Activated naive CD8-positive, alpha-beta T cell treated with anti-CD3 and anti-CD28 coated beads, Interleukin-2, amount 10 ng/mL, durations not matched to agents 7 days and 5 days (primary cell): ENCODE measurements at regions not wholly inside any gene's neighbourhood (a gene's known extent, or its start where the extent isn't known, plus 50 kb on each side); places are given as distances from the start of the nearest gene placed in this dataset.

Experiments used
- ATAC-seq: fragments of 150-1000 bp; cut with Tn5 transposase; one replicate; pipeline ENCODE4 v1.10.0; 2021; ENCODE audit warnings: low read depth, moderate library complexity
- POLR2A ChIA-PET: fragments of 350-600 bp; sonication (Branson Sonifier 250); formaldehyde crosslinking; loops from one replicate; lab custom pipeline; 2021; ENCODE audit warnings: antibody characterized with exemption; lab: Charles Lee
- DNase-seq: peaks from one replicate; pipeline ENCODE4 v3.0.0; 2021
- H3K27ac Mint-ChIP-seq: one replicate; pipeline ENCODE4 v1.8.0; 2022; ENCODE audit warnings: mild to moderate bottlenecking, mixed read lengths
- H3K27me3 Mint-ChIP-seq: one replicate; pipeline ENCODE4 v1.8.0; 2022; ENCODE audit warnings: mild to moderate bottlenecking, moderate library complexity, mixed read lengths
- H3K36me3 Mint-ChIP-seq: one replicate; pipeline ENCODE4 v1.8.0; 2021; ENCODE audit warnings: mild to moderate bottlenecking, mixed read lengths
- H3K4me1 Mint-ChIP-seq: one replicate; pipeline ENCODE4 v1.8.0; 2021; ENCODE audit warnings: mixed read lengths
- H3K4me3 Mint-ChIP-seq: one replicate; pipeline ENCODE4 v1.8.0; 2022; ENCODE audit warnings: mild to moderate bottlenecking, moderate library complexity, mixed read lengths
- H3K9me3 Mint-ChIP-seq: one replicate; pipeline ENCODE4 v1.8.0; 2021; ENCODE audit warnings: mixed read lengths

DNA sequence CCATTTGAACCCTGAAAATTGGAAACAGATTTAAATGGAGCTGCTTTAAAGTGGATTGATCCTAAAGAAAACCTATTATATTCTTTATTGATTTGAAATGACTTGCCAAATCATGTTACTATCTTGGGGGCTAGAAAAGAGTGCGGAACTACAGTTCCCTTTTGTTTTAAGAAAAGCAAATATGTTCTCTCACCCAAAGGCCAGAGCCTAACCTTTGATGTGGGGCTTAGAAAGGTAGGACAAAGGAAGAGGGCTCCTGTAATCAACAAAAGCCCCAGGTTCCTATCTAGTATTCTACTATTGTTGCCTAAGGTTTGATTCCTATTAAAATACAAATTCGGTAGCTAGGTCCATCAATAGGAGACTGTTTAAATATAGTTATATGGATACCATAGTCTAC, 100.8 kb upstream of the BEND6 start:
- Mint-ChIP-seq H3K4me3 (no peak overlapping the region), H3K4me1 (peaks cover 19% of the 10 kb centered on the region), H3K9me3 (no peaks in the 10 kb centered on the region), H3K36me3 (no peaks in the 10 kb centered on the region), H3K27ac (no peak overlapping the region), H3K27me3 (peaks cover 36% of the 10 kb centered on the region)
- no peak for DNase-seq
- no peak for ATAC-seq
- POLR2A ChIA-PET: no interaction called here

DNA sequence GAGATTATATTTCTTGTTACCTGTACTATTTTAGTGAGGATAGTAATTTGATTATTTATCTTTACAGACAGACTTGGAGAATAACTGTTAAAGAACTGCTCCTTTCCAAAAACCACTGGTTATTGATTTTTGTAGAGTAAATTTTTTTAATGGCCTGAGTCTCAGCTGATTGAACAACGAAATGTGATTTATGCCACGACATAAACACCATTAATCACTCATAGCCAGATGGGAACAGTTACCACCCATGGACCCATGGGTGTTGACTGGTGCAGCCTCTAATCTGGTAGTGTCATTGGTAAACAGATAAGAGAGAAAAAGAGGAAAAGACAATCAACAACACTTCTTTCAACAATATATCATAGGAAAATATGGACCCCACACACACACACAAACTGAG, 101.4 kb upstream of the BEND6 start:
- DNase-seq (no peak), ATAC-seq (no peak)
- Mint-ChIP-seq H3K27ac (no peak overlapping the region), H3K9me3 (no peaks in the 10 kb centered on the region), H3K4me3 (no peak overlapping the region), H3K27me3 (peaks cover 38% of the 10 kb centered on the region), H3K36me3 (no peaks in the 10 kb centered on the region), H3K4me1 (peaks cover 19% of the 10 kb centered on the region)
- POLR2A ChIA-PET: no interaction called here

- H3K4me1 Mint-ChIP-seq: peaks cover 19% of the 10 kb centered on the region
- POLR2A ChIA-PET: interaction anchor here (1.0 kb wide), 1 partner anchor 140 kb away, joined by 3 read pairs; no protein-coding TSS in a partner anchor
- H3K27me3 Mint-ChIP-seq: peaks cover 43% of the 10 kb centered on the region
- H3K36me3 Mint-ChIP-seq: no peaks in the 10 kb centered on the region
- H3K4me3 Mint-ChIP-seq: peak overlapping the region; percentile 70
- no peak overlapping the region for H3K27ac Mint-ChIP-seq
- ATAC-seq (peak; percentile 34), DNase-seq (no peak)
- H3K9me3 Mint-ChIP-seq: no peaks in the 10 kb centered on the region
These were observed 102.5 kb upstream of the BEND6 start for GRCh38 chr6:56852260-56853010.

GRCh38 chr6:56851541-56852259, 103.2 kb upstream of the BEND6 start:
- peak; percentile 48 for DNase-seq
- Mint-ChIP-seq H3K27ac (no peak overlapping the region), H3K9me3 (no peaks in the 10 kb centered on the region), H3K36me3 (no peaks in the 10 kb centered on the region), H3K27me3 (peaks cover 46% of the 10 kb centered on the region), H3K4me3 (peak overlapping the region; percentile 70), H3K4me1 (peaks cover 19% of the 10 kb centered on the region)
- ATAC-seq: peak; percentile 90
- POLR2A ChIA-PET: interaction anchor here (1.0 kb wide), 1 partner anchor 139 kb away, joined by 3 read pairs; no protein-coding TSS in a partner anchor

DNA sequence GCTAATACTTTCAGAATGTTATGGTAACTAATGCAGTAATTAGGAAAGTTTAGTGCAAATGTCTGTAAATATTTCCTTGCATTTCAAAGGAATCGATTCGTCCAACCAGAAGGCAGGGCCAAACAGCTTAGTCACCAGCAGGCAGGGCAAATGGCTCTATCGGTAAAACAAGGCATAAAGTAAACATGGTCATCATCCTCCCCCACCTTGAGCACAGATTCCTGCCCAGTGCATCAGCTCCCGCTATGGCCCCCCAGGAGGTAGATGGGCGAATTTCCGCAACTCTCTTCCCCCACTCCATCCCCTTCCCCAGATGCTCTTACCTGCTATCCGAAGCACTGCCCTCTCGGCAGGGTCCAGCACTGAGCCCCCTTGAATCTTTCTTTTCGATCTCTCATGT, 103.8 kb upstream of the BEND6 start:
- no peaks in the 10 kb centered on the region for H3K36me3 Mint-ChIP-seq
- H3K9me3 Mint-ChIP-seq: no peaks in the 10 kb centered on the region
- POLR2A ChIA-PET: interaction anchor here (1.0 kb wide), 1 partner anchor 139 kb away, joined by 3 read pairs; no protein-coding TSS in a partner anchor
- H3K4me1 Mint-ChIP-seq: peaks cover 19% of the 10 kb centered on the region
- no peak for DNase-seq
- H3K4me3 Mint-ChIP-seq: peak overlapping the region; percentile 70
- no peak overlapping the region for H3K27ac Mint-ChIP-seq
- no peak for ATAC-seq
- peaks cover 47% of the 10 kb centered on the region for H3K27me3 Mint-ChIP-seq

DNA sequence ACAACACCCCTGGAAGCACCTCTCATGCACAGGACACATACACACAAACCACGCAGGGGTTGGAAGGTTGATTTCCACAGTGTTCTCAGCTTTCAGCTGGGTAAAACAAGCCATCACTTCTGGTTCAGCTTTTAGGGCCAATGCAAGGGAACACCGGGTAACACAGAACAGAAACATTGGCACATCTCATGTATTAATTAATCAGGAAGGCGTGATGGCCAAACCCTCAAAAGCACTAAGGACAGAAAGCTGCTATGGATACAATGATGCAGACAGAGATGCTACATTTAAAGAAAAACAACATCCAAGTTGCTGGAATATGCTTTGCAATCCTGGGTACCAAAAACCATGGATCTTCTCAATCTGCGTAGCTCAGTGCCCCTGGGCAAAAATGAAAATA, 104.3 kb upstream of the BEND6 start:
- no peak overlapping the region for H3K4me3 Mint-ChIP-seq
- H3K9me3 Mint-ChIP-seq: no peaks in the 10 kb centered on the region
- ATAC-seq: no peak
- H3K27ac Mint-ChIP-seq: no peak overlapping the region
- no peaks in the 10 kb centered on the region for H3K36me3 Mint-ChIP-seq
- DNase-seq: no peak
- peaks cover 48% of the 10 kb centered on the region for H3K27me3 Mint-ChIP-seq
- H3K4me1 Mint-ChIP-seq: peaks cover 19% of the 10 kb centered on the region
- POLR2A ChIA-PET: no interaction called here

- POLR2A ChIA-PET: no interaction called here
- peaks cover 54% of the 10 kb centered on the region for H3K27me3 Mint-ChIP-seq
- H3K36me3 Mint-ChIP-seq: no peaks in the 10 kb centered on the region
- peaks cover 19% of the 10 kb centered on the region for H3K4me1 Mint-ChIP-seq
- no peak for ATAC-seq
- no peaks in the 10 kb centered on the region for H3K9me3 Mint-ChIP-seq
- peak overlapping the region; percentile 61 for H3K27ac Mint-ChIP-seq
- H3K4me3 Mint-ChIP-seq: no peak overlapping the region
- DNase-seq: no peak
These were observed 105.0 kb upstream of the BEND6 start for GRCh38 chr6:56849896-56850295.

- POLR2A ChIA-PET: no interaction called here
- no peaks in the 10 kb centered on the region for H3K9me3 Mint-ChIP-seq
These were observed 106.8 kb upstream of the BEND6 start for GRCh38 chr6:56848105-56848504.

DNA sequence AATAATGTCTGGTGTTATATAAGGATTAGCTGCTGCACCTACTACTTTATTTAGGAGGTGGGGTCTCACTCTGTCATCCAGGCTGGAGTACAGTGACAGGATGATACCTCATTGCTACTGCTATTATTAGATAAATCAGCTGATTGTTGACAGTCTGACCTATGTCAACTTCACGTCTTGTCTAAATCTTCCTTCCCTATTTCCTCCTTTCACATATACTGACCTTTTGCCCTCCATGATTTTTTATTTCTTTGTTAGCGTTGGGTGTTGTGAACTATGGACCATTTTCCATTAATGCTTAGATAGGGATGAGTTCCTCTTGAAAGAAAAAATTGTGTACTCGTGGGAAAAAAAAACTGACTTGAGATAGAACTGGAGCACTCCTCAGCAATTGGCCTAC, 109.9 kb upstream of the BEND6 start:
- H3K27ac Mint-ChIP-seq: no peak overlapping the region
- ATAC-seq (no peak), DNase-seq (no peak)
- H3K4me1 Mint-ChIP-seq: peaks cover 3% of the 10 kb centered on the region
- H3K27me3 Mint-ChIP-seq: peaks cover 73% of the 10 kb centered on the region
- POLR2A ChIA-PET: no interaction called here
- no peak overlapping the region for H3K4me3 Mint-ChIP-seq
- no peaks in the 10 kb centered on the region for H3K36me3 Mint-ChIP-seq
- H3K9me3 Mint-ChIP-seq: no peaks in the 10 kb centered on the region

More at GRCh38 chr6:56848105-56848504, 106.8 kb upstream of the BEND6 start:
- DNase-seq (no peak), ATAC-seq (no peak)
- H3K27me3 Mint-ChIP-seq: peaks cover 58% of the 10 kb centered on the region
- H3K4me3 Mint-ChIP-seq: no peak overlapping the region
- H3K36me3 Mint-ChIP-seq: no peaks in the 10 kb centered on the region
- peaks cover 19% of the 10 kb centered on the region for H3K4me1 Mint-ChIP-seq
- no peak overlapping the region for H3K27ac Mint-ChIP-seq

- Mint-ChIP-seq H3K27me3 (peaks cover 74% of the 10 kb centered on the region), H3K9me3 (no peaks in the 10 kb centered on the region), H3K4me1 (peaks cover 3% of the 10 kb centered on the region), H3K4me3 (peak overlapping the region; percentile 51), H3K27ac (no peak overlapping the region), H3K36me3 (no peaks in the 10 kb centered on the region)
- ATAC-seq (peak; percentile 86), DNase-seq (peak; percentile 59)
- POLR2A ChIA-PET: no interaction called here
These were observed 111.2 kb upstream of the BEND6 start for GRCh38 chr6:56843476-56844349.

DNA sequence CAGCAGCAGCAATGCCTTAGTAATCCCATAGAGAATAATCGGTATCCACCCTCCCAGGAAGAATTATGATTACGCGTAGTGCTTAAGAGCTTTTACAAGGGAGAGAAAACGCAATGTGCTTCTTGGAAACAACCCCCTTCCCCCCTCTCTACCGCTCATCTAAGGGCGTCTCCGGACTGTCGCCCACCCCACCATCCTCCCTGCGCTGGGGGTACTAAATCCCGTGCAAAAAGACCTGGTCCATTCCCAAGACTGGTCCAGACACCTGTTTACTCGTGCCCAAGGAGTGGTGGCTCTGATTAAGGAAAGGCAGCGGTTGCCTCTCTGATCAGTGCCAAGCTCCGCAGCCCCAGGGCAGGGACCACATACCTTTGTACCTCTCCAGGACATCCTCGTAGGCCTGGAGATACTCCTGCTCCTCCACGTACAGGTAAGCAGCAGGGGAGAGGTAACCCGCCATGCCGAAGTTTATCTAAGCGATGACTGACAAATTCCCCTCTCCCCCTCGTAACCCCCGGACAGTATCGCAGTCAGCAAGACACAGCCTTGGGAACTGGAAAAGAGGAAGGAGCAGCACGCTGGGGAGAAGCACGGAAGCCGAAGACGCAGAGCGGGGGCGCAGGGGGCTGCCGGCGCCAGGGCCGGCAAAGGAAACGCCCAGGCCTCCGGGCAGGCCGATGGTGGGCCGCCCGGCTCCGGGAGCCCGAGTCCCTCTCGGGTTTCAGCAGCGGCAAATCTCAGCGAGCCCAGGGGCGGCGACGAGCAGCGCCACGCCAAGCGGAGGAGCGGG, 112.0 kb upstream of the BEND6 start:
- Mint-ChIP-seq H3K9me3 (no peaks in the 10 kb centered on the region), H3K27ac (peak overlapping the region; percentile 18), H3K36me3 (no peaks in the 10 kb centered on the region), H3K4me3 (peak overlapping the region; percentile 82), H3K4me1 (peaks cover 3% of the 10 kb centered on the region), H3K27me3 (peaks cover 78% of the 10 kb centered on the region)
- ATAC-seq (no peak), DNase-seq (peak; percentile 33)
- POLR2A ChIA-PET: no interaction called here

- POLR2A ChIA-PET: no interaction called here
- Mint-ChIP-seq H3K27ac (no peak overlapping the region), H3K4me1 (peaks cover 3% of the 10 kb centered on the region), H3K4me3 (no peak overlapping the region), H3K27me3 (peaks cover 77% of the 10 kb centered on the region), H3K9me3 (no peaks in the 10 kb centered on the region), H3K36me3 (no peaks in the 10 kb centered on the region)
- DNase-seq: no peak
- ATAC-seq: no peak
These were observed 113.2 kb upstream of the BEND6 start for GRCh38 chr6:56841751-56842150.
